ENCODE measurements at regions not wholly inside any gene's neighbourhood (a gene's known extent, or its start where the extent isn't known, plus 50 kb on each side); places are given as distances from the start of the nearest gene placed in this dataset.
A peak's percentile ranks its signal among the peaks of the same experiment; 100 is the strongest.

DNA sequence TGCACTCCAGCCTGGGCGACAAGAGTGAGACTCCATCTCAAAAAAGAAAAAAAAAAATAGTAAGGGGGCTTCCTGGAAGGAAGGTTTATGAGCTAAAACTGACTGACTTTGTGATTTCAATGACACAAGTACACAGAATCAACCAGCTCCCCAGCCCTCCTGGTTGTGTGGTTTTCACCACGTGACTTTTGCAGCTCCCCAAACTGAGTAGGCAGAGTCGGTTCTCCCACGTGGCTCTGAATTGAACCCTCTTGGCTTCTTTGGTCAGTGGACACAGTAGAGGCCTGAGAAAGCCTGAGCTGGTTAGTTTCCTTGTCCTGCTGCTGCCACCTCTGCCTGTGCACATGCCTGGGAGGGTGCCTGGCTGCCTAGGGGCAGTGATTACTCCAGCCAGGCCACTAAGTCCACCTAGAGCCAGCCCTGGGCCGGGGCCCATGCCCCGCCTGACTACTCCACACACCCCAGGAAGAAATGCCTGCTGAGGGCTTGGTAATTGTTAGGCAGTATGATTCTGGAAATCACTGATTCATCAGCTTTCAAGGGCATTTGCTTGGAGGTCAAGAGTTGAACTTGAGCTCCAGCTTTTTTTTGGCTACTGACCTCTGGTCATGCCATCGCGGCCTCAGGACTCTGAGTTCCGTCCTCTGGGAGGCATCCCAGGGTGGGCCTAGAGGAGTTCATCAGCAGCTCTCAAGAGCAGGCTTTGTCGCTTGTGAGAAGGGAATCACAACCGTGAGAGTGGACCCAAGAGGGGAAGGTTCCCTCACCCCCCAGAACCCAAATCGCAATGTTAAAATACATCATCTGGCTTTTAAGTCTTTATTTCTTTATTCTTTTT, 431.9 kb upstream of the HS6ST1 start:
- Histone ChIP-seq H3K4me1 (no peaks in the 10 kb centered on the region), H3K36me3 (no peaks in the 10 kb centered on the region), H3K27me3 (no peaks in the 10 kb centered on the region), H3F3A (ENCODE audit: low read depth) (no peaks in the 10 kb centered on the region), H4K20me1 (ENCODE audit: low read depth) (no peaks in the 10 kb centered on the region), H3K9me3 (ENCODE audit: low read depth) (no peaks in the 10 kb centered on the region), H3K4me3 (no peak overlapping the region), H3K27ac (no peak overlapping the region), H2AFZ (replicated peaks) (no peak overlapping the region), H3K9ac (no peak overlapping the region), H3K79me2 (ENCODE audit: low read depth) (no peaks in the 10 kb centered on the region), H3K4me2 (no peak overlapping the region)
- no peaks in the 10 kb centered on the region for H3K9me3 Mint-ChIP-seq
- H3K4me1 Mint-ChIP-seq = peaks cover 36% of the 10 kb centered on the region
- no peak for DNase-seq (ENCODE audit: low spot score)
- peaks cover 5% of the 10 kb centered on the region for H3K27me3 Mint-ChIP-seq (ENCODE audit: insufficient read depth, low read depth)
- no peak overlapping the region for H3K4me3 Mint-ChIP-seq
- H3K36me3 Mint-ChIP-seq = no peaks in the 10 kb centered on the region
- no peak for TF ChIP-seq EZH2phosphoT487 (IDR thresholded peaks at IDR 0.05)
- TF ChIP-seq, protein P1, sequence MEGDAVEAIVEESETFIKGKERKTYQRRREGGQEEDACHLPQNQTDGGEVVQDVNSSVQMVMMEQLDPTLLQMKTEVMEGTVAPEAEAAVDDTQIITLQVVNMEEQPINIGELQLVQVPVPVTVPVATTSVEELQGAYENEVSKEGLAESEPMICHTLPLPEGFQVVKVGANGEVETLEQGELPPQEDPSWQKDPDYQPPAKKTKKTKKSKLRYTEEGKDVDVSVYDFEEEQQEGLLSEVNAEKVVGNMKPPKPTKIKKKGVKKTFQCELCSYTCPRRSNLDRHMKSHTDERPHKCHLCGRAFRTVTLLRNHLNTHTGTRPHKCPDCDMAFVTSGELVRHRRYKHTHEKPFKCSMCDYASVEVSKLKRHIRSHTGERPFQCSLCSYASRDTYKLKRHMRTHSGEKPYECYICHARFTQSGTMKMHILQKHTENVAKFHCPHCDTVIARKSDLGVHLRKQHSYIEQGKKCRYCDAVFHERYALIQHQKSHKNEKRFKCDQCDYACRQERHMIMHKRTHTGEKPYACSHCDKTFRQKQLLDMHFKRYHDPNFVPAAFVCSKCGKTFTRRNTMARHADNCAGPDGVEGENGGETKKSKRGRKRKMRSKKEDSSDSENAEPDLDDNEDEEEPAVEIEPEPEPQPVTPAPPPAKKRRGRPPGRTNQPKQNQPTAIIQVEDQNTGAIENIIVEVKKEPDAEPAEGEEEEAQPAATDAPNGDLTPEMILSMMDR (IDR thresholded peaks at IDR 0.05) = no peak
- no peak for TF ChIP-seq EZH2 (IDR thresholded peaks at IDR 0.05)
- H3K27ac Mint-ChIP-seq = no peak overlapping the region

DNA sequence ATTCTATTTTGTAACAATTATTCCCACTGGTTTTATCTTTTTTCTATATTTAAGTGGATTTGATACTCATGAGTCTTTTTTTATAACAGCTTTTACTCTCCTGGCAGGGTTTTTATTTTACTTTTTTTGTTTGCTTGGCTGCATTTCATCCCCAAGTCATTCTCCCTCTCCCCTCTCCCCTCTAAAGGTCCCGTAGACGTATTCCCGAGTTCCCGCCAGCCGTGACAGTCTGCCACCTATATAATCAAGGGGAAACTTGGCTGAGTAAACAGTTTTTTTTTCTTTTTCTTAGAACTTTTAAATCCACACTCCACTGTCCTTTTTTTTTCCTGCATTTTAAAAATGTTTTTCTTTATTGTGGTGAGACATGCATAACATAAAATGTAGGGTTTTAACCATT, 433.1 kb upstream of the HS6ST1 start:
- Mint-ChIP-seq H3K27ac (no peak overlapping the region), H3K36me3 (no peaks in the 10 kb centered on the region), H3K4me1 (peaks cover 38% of the 10 kb centered on the region), H3K4me3 (no peak overlapping the region), H3K9me3 (no peaks in the 10 kb centered on the region), H3K27me3 (ENCODE audit: insufficient read depth, low read depth) (peaks cover 8% of the 10 kb centered on the region)
- H3K4me1 ChIP-seq = no peaks in the 10 kb centered on the region
- no peaks in the 10 kb centered on the region for H3K9me3 ChIP-seq (ENCODE audit: low read depth)
- DNase-seq (ENCODE audit: low spot score) = no peak
- no peak overlapping the region for H3K9ac ChIP-seq
- no peak overlapping the region for H3K27ac ChIP-seq
- H3K79me2 ChIP-seq (ENCODE audit: low read depth) = no peaks in the 10 kb centered on the region
- H3F3A ChIP-seq (ENCODE audit: low read depth) = no peaks in the 10 kb centered on the region
- no peak overlapping the region for H3K4me2 ChIP-seq
- H3K27me3 ChIP-seq = no peaks in the 10 kb centered on the region
- no peak overlapping the region for H3K4me3 ChIP-seq
- TF ChIP-seq, protein P1 (IDR thresholded peaks at IDR 0.05) = no peak
- no peak for TF ChIP-seq EZH2 (IDR thresholded peaks at IDR 0.05)
- TF ChIP-seq EZH2phosphoT487 (IDR thresholded peaks at IDR 0.05) = no peak
- H3K36me3 ChIP-seq = no peaks in the 10 kb centered on the region
- no peaks in the 10 kb centered on the region for H4K20me1 ChIP-seq (ENCODE audit: low read depth)
- H2AFZ ChIP-seq (replicated peaks) = no peak overlapping the region

DNA sequence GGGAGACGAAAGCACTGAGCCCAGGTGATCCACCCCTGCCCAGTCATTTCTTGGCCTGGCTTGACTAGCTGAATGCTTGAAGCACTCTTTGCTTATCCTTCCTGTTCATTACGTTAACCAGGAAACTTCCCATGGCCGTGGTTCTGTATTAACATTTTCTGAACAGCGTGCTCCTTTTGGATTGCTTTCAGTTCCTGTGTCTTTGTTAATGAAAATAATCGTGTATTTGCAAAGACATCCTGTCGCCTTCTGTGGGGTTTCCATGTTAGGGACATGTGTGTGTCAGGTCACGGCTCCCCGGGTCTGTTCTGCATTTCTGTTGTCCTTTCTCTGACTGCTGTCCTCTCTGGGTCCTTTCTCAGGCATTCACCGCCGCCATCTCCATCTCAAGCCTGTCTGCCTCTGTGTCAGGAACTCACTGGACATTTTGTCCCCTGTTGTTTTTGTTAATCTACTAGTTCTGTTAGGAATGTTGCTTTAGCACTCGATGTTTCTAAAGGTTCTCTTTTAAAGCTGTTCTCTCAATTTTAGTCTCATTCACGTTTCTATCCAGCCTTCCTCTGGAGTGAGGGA, 434.1 kb upstream of the HS6ST1 start:
- no peaks in the 10 kb centered on the region for H3K36me3 Mint-ChIP-seq
- Histone ChIP-seq H3K4me2 (no peak overlapping the region), H3K9ac (no peak overlapping the region), H3K36me3 (no peaks in the 10 kb centered on the region), H3K4me1 (no peaks in the 10 kb centered on the region), H2AFZ (replicated peaks) (no peak overlapping the region), H3K27ac (no peak overlapping the region), H3K79me2 (ENCODE audit: low read depth) (no peaks in the 10 kb centered on the region), H3K4me3 (no peak overlapping the region), H3K27me3 (no peaks in the 10 kb centered on the region), H4K20me1 (ENCODE audit: low read depth) (no peaks in the 10 kb centered on the region), H3K9me3 (ENCODE audit: low read depth) (no peaks in the 10 kb centered on the region), H3F3A (ENCODE audit: low read depth) (no peaks in the 10 kb centered on the region)
- no peak overlapping the region for H3K4me3 Mint-ChIP-seq
- DNase-seq (ENCODE audit: low spot score) = no peak
- peak overlapping the region; percentile 70 for H3K27ac Mint-ChIP-seq
- TF ChIP-seq EZH2phosphoT487 (IDR thresholded peaks at IDR 0.05) (no peak), EZH2 (IDR thresholded peaks at IDR 0.05) (no peak)
- TF ChIP-seq, protein P1 (IDR thresholded peaks at IDR 0.05) = no peak
- no peaks in the 10 kb centered on the region for H3K9me3 Mint-ChIP-seq
- H3K27me3 Mint-ChIP-seq (ENCODE audit: insufficient read depth, low read depth) = peaks cover 8% of the 10 kb centered on the region
- peaks cover 38% of the 10 kb centered on the region for H3K4me1 Mint-ChIP-seq

Data from neural progenitor cell (in vitro differentiated cells).